Naive B cell (primary cell): ENCODE measurements at regions not wholly inside any gene's neighbourhood (a gene's known extent, or its start where the extent isn't known, plus 50 kb on each side); places are given as distances from the start of the nearest gene placed in this dataset.

Experiments used
- ATAC-seq, 2 donors: fragments of 150-1000 bp; cut with Tn5 transposase; 2 replicates each; pipeline ENCODE4 v1.10.0; 2021; ENCODE audit warnings: low read depth in 2 of 2, mild to moderate bottlenecking in 2 of 2, moderate library complexity in 2 of 2
- DNase-seq: peaks from one replicate; pipeline ENCODE4 v3.0.0; 2022
- H3K27ac Mint-ChIP-seq, 6 donors: one replicate each; pipeline ENCODE4 v1.8.0; 2020 to 2022; ENCODE audit warnings: mild to moderate bottlenecking in 6 of 6, mixed read lengths in 6 of 6, moderate library complexity in 5 of 6, inconsistent platforms in 2 of 6
- H3K27me3 Mint-ChIP-seq, 3 donors: one replicate each; pipeline ENCODE4 v1.8.0; 2021 to 2022; ENCODE audit warnings: mixed read lengths in 3 of 3, mild to moderate bottlenecking in 1 of 3
- H3K36me3 Mint-ChIP-seq, 2 donors: one replicate each; pipeline ENCODE4 v1.8.0; 2020 to 2022; ENCODE audit warnings: mixed read lengths in 2 of 2, inconsistent platforms in 1 of 2, mild to moderate bottlenecking in 1 of 2
- H3K4me1 Mint-ChIP-seq, 3 donors: one replicate each; pipeline ENCODE4 v1.8.0; 2020 to 2022; ENCODE audit warnings: mixed read lengths in 3 of 3, inconsistent platforms in 1 of 3, mild to moderate bottlenecking in 1 of 3, moderate library complexity in 1 of 3
- H3K4me3 Mint-ChIP-seq, 8 donors: one replicate each; pipeline ENCODE4 v1.8.0; 2020 to 2022; ENCODE audit warnings: mild to moderate bottlenecking in 8 of 8, mixed read lengths in 8 of 8, moderate library complexity in 8 of 8, inconsistent platforms in 2 of 8
- H3K9me3 Mint-ChIP-seq, 7 donors: one replicate each; pipeline ENCODE4 v1.8.0; 2020 to 2022; ENCODE audit warnings: mixed read lengths in 7 of 7, mild to moderate bottlenecking in 5 of 7, inconsistent platforms in 2 of 7, moderate library complexity in 1 of 7

DNA sequence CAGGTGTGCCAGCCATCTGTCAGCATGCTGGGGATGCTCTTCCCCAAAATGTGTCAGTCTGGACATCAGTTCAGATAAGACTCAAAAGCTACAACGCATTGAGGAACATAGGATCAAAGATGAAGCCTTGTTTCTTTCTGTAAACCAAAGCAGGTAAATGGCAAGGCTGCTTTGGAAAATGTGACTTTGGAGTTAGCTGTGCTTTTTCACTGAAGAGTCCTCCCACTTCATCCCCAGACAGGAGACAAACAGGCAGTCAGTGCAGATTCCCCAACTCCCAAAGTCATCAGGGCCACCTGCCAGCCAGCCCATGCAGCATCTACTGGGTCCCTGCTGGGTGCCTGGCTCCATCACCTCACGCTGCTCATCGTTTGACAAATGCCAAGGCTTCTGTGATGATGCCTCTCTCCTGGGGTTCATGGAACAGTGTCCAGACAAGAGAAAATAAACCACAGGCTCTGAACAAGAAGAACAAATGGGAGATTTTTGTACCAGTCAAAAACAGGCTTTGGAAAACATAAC is 205.0 kb upstream of the BTBD3 start:
- peaks cover 0 to 5% (median 2%) of the 10 kb centered on the region in 7 donors for H3K9me3 Mint-ChIP-seq

DNA sequence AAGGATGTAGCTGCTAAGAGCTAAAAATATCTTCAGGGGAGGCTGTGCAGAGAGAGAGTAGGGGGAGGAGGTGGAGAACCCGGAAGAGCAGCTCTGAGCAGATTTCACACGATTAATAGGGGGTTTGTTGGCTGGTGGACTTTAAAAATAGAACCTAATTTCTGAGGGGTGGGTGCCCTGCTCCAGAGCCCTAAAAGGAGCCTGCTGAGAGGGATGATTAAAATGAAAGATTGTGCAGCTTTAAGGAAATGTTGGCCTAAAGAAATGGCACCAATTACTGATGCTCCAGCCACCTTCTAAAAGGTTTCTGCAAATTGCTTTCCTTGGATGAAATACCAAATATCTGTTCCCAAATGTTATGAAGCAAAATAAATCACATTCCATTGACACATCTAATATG is 202.8 kb upstream of the BTBD3 start:
- H3K27ac Mint-ChIP-seq, result no peak overlapping the region
- H3K9me3 Mint-ChIP-seq, result peaks cover 0 to 4% (median 2%) of the 10 kb centered on the region in 7 donors
- ATAC-seq (no peak), DNase-seq (no peak)
- H3K36me3 Mint-ChIP-seq, result no peaks in the 10 kb centered on the region
- no peak overlapping the region for H3K4me3 Mint-ChIP-seq
- H3K4me1 Mint-ChIP-seq, result no peaks in the 10 kb centered on the region
- no peaks in the 10 kb centered on the region for H3K27me3 Mint-ChIP-seq

More for the DNA sequence above, 205.0 kb upstream of the BTBD3 start:
- Mint-ChIP-seq H3K27me3 (no peaks in the 10 kb centered on the region), H3K27ac (no peak overlapping the region), H3K4me1 (no peaks in the 10 kb centered on the region), H3K4me3 (no peak overlapping the region), H3K36me3 (no peaks in the 10 kb centered on the region)
- DNase-seq (no peak), ATAC-seq (no peak)

DNA sequence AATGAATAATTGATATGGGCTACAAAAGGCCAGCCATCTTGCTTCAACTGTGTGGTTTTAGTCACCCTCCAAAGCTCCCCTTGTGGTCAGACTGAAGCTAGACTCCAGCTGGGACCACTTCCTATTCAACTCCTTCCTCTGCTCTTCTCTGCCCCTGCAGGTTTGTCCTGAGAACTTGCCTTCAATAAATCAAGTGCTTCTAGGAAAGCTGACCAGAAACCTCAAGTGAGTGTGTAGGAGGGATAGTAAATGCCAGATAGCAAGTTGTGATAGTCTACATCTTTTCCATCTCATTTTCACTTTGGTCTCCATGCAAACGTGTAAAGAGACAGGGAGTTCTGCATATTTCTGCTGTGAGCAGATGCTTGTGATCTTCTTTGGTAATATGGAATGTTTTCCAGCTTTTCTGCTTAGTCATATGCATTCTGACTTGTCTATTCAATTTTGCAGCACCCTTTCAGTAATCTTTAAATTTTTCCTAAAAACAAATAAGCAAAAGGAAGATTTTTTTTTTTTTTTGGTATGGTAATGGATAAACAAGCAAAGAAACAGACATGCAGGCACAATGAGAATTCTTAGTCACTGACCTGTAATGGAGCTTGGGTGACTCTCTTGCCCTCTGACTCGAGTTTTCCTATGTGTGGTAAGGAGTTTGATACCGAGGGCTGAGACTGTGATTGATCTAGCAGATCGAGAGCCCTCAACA is 201.3 kb upstream of the BTBD3 start:
- no peaks in the 10 kb centered on the region for H3K36me3 Mint-ChIP-seq
- H3K27ac Mint-ChIP-seq, result no peak overlapping the region
- ATAC-seq (no peak), DNase-seq (no peak)
- H3K9me3 Mint-ChIP-seq, result peaks cover 0 to 4% (median 0%) of the 10 kb centered on the region in 7 donors
- H3K27me3 Mint-ChIP-seq, result no peaks in the 10 kb centered on the region
- H3K4me3 Mint-ChIP-seq, result no peak overlapping the region
- no peaks in the 10 kb centered on the region for H3K4me1 Mint-ChIP-seq

DNA sequence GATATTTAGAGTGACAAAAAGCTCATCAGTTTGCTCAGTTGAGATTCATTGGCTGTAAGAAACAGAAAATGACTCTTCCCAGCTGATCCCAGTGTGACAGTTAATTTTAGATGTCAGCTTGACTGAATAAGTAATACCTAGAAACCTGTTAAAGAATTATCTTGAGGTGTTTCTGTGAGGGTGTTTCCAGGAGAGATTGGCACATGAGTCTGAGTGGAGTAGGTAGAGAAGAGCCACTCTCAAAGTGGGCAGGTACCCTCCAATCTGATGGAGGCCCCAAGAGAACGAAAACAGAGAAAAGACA is 200.8 kb upstream of the BTBD3 start:
- DNase-seq (no peak), ATAC-seq (no peak)
- Mint-ChIP-seq H3K4me1 (no peaks in the 10 kb centered on the region), H3K36me3 (no peaks in the 10 kb centered on the region), H3K4me3 (no peak overlapping the region), H3K27me3 (no peaks in the 10 kb centered on the region), H3K9me3 (peaks cover 0 to 4% (median 0%) of the 10 kb centered on the region in 7 donors), H3K27ac (no peak overlapping the region)

DNA sequence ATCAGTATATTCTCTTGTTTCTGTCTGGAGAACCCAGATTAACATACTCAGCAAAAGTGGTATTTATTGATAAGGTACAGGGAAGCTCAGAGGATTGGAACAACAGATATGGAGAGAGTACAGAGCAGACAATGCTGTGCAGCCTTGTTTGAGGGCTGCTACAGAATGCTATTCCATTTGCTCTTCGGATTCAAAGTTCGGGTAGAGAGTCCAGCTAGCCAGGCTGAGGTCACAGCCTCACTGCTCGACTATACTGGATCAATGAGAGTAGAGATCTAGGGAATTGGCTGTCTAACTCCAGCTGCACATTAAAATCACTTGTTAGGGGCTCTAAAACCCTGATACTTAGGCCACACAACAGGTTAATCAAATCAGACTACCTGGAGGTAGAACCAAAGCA is 200.1 kb upstream of the BTBD3 start:
- peaks cover 0 to 4% (median 0%) of the 10 kb centered on the region in 7 donors for H3K9me3 Mint-ChIP-seq
- ATAC-seq, result no peak
- H3K4me1 Mint-ChIP-seq, result no peaks in the 10 kb centered on the region

DNA sequence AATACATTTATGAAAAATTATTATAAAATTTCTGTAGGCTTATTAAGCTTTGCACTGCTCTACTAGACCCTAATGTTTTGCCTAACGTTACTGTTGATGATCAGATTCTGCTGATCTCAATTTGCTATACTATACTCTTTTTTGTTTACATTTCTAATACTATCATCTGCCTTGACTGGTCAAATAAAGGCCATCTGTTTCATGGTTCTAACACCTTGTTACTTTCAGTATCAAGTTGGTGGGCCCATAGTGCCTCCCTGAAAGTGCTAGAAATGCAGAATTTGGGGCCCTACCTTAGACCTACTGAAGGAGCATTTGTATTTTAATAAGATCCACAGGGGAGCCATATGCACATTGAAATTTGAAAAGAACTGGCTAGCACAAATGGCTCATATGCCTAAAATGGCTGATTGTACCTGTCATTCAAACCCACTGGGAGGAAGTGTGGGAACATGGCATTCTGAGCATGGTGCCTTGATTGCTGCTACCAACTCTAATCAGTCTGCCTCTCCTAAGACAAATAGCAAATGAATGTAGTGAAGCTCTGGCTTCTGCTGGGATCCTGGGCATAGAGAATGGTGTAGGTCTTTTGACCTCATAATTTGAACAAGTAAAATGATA is 199.1 kb upstream of the BTBD3 start:
- no peak overlapping the region for H3K4me3 Mint-ChIP-seq
- no peak for DNase-seq
- no peaks in the 10 kb centered on the region for H3K36me3 Mint-ChIP-seq
- no peaks in the 10 kb centered on the region for H3K4me1 Mint-ChIP-seq
- no peaks in the 10 kb centered on the region for H3K27me3 Mint-ChIP-seq
- H3K27ac Mint-ChIP-seq, result no peak overlapping the region
- H3K9me3 Mint-ChIP-seq, result peaks cover 0 to 4% (median 0%) of the 10 kb centered on the region in 7 donors
- no peak for ATAC-seq

More for the DNA sequence above, 200.1 kb upstream of the BTBD3 start:
- no peak overlapping the region for H3K27ac Mint-ChIP-seq
- DNase-seq, result no peak
- H3K27me3 Mint-ChIP-seq, result no peaks in the 10 kb centered on the region
- no peaks in the 10 kb centered on the region for H3K36me3 Mint-ChIP-seq
- no peak overlapping the region for H3K4me3 Mint-ChIP-seq

DNA sequence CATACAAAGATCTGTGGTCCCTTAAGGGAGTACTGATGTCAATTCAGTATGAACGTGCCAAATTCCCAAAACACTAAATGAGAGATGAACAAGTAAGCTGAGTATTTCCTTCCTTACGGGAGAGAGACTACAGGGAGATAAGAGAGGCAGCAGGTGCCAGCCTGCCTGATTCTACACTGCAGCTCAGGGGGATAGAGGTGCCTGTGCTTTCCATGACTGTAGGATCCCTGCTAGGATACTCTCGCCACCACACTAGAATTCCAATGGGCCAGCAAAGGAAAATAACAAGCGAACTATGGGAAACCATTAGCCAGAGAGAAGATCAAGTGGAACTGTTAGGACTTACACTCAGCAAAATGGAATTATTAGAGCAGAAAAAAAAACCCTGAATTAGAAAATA is 198.5 kb upstream of the BTBD3 start:
- Mint-ChIP-seq H3K27ac (no peak overlapping the region), H3K9me3 (peaks cover 0 to 4% (median 0%) of the 10 kb centered on the region in 7 donors), H3K36me3 (no peaks in the 10 kb centered on the region), H3K4me3 (no peak overlapping the region), H3K27me3 (no peaks in the 10 kb centered on the region), H3K4me1 (no peaks in the 10 kb centered on the region)
- DNase-seq (no peak), ATAC-seq (no peak)

DNA sequence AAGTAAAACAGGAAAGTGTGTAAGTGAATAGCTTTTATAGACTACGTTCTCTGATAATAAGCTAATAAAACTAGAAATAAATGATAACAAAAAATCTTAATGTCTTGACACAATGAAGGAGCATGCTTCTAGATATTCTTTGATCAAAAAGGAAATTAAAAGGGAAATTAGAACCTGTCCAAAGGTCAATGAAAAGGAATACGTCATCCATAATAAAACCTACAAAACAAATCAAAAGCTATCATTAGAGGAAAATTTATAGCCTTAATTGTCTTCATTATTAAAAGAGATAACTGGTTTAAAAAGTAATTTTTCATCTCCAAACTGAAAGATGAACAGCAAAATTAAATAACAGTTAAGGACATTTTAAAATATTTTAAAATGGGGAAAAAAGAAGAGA is 196.3 kb upstream of the BTBD3 start:
- Mint-ChIP-seq H3K4me1 (no peaks in the 10 kb centered on the region), H3K4me3 (no peak overlapping the region), H3K27ac (no peak overlapping the region), H3K9me3 (peaks cover 0 to under 1% (median 0%) of the 10 kb centered on the region in 7 donors), H3K36me3 (no peaks in the 10 kb centered on the region), H3K27me3 (no peaks in the 10 kb centered on the region)
- DNase-seq (no peak), ATAC-seq (no peak)

DNA sequence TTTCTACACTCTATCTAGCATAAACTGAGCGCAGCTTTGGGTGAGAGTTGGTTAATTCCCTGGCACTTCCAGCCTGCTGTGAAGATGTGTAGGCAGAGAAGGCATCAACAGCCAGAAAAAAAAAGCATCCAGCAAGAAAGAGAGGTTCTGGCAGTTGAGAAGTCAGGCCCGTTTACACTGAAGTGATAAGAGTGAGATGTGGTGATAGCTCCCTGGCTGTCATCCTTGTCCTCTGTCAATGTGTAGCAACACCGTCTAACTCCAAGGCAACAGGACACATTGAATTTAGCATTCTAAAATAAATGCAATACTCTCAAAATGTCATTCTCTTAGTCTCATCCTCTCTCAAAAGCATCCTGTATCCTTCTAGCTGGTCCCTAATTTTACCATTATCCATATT is 193.6 kb upstream of the BTBD3 start:
- H3K4me1 Mint-ChIP-seq, result no peaks in the 10 kb centered on the region
- no peak overlapping the region for H3K4me3 Mint-ChIP-seq
- no peak for ATAC-seq
- H3K27ac Mint-ChIP-seq, result no peak overlapping the region
- no peak for DNase-seq
- H3K9me3 Mint-ChIP-seq, result peaks cover 0 to 2% (median 0%) of the 10 kb centered on the region in 7 donors
- no peaks in the 10 kb centered on the region for H3K27me3 Mint-ChIP-seq
- H3K36me3 Mint-ChIP-seq, result no peaks in the 10 kb centered on the region

DNA sequence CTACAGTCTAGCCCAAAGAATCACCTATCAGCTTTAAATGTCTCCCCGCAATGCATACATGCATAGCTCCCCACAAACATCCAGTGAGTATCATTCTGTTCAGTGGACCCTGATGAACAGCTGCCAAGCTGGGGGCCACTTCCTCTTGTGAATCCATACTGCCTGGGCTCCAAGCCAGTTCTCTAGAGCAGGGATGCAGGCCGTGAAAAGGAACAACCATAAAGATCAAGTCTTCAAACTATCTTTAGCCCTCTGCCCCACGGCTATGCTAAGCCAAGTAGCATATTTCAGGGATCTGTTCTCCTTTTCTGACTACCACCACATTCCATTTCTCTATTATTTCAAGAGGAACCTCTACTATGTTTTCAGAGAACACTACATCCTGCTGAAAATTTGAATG is 191.7 kb upstream of the BTBD3 start:
- Mint-ChIP-seq H3K27ac (no peak overlapping the region), H3K9me3 (peaks cover 0 to 11% (median 4%) of the 10 kb centered on the region in 7 donors), H3K4me3 (no peak overlapping the region), H3K27me3 (no peaks in the 10 kb centered on the region), H3K36me3 (no peaks in the 10 kb centered on the region), H3K4me1 (no peaks in the 10 kb centered on the region)
- DNase-seq (no peak), ATAC-seq (no peak)

DNA sequence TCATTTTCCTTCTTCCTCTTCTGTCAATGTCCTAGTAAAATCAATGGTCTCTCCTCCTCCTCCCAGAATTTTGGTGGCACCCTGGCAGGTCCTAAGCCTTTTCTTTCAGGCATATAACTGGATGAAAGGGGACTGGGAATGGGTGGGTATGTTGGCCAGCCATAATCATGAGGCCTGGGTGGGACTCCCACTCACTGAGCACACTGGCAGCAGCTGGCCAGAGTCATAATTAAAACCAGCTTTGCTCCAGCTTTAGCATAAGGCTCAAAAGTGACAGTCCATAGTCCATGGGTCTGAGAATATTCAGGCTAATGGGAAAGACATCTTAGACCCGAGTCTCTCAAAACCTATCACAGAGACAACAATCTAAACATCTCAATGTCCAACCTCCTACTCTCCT is 190.0 kb upstream of the BTBD3 start:
- Mint-ChIP-seq H3K27me3 (no peaks in the 10 kb centered on the region), H3K27ac (no peak overlapping the region), H3K36me3 (no peaks in the 10 kb centered on the region), H3K4me1 (no peaks in the 10 kb centered on the region), H3K4me3 (no peak overlapping the region), H3K9me3 (peaks cover 0 to 19% (median 4%) of the 10 kb centered on the region in 7 donors)
- no peak for ATAC-seq
- no peak for DNase-seq

DNA sequence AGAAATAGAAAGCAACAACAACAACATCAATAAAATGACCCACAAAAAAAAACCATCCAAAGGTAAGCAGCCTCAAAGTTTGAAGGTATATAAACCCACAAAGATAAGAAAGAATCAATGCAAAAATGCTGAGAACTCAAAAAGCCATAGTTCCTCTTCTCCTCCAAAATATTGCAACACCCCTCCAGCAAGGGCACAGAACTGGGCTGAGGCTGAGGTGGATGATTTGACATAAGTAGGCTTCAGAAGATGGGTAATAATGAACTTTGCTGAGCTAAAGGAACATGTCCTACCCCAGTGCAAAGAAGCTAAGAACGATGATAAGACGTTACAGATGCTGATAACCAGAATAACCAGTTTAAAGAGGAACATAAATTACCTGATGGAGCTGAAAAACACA is 188.8 kb upstream of the BTBD3 start:
- Mint-ChIP-seq H3K36me3 (no peaks in the 10 kb centered on the region), H3K9me3 (peaks cover 0 to 20% (median 8%) of the 10 kb centered on the region in 7 donors), H3K4me1 (no peaks in the 10 kb centered on the region), H3K27me3 (no peaks in the 10 kb centered on the region), H3K27ac (no peak overlapping the region), H3K4me3 (no peak overlapping the region)
- DNase-seq, result no peak
- ATAC-seq, result no peak

DNA sequence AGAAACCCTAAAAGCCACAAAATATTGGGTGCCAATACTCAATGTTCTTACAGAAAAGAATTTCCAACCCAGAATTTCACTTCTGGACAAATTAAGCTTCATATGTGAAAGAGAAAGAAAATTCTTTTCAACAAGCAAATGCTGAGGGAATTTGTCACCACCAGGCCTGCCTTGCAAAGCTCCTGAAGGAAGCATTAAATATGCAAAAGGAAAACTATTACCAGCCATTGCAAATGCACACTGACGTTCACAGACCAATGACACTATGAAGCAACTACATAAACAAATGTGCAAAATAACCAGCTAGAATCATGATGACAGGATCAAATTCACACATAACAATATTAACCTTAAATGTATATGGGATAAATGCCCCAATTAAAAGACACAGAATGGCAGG is 187.9 kb upstream of the BTBD3 start:
- Mint-ChIP-seq H3K36me3 (no peaks in the 10 kb centered on the region), H3K9me3 (peaks cover 0 to 20% (median 8%) of the 10 kb centered on the region in 7 donors), H3K4me3 (no peak overlapping the region), H3K27me3 (no peaks in the 10 kb centered on the region), H3K4me1 (no peaks in the 10 kb centered on the region), H3K27ac (no peak overlapping the region)
- DNase-seq (no peak), ATAC-seq (no peak)

DNA sequence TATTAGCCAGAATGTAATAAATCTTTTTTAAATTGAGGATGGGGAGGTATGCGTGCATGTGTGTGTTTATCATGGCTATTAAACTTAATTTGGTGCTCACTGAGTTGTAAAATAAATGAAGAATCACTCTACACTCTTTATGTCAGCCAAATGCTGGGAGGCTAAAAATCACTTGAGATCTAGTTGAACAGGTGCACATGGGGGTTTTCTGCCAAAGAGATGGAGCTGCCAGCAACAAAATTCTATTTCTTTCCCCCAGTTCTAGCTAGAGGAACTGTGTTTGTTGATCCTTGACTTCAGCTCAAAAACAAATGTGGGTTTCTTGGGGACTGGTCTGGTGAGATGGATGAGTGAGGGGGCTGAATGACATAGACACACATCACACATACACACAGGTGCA is 183.3 kb upstream of the BTBD3 start:
- no peak overlapping the region for H3K4me3 Mint-ChIP-seq
- H3K36me3 Mint-ChIP-seq, result no peaks in the 10 kb centered on the region
- H3K9me3 Mint-ChIP-seq, result peaks cover 0 to 16% (median 8%) of the 10 kb centered on the region in 7 donors
- H3K27ac Mint-ChIP-seq, result no peak overlapping the region
- DNase-seq (no peak), ATAC-seq (no peak)
- H3K27me3 Mint-ChIP-seq, result no peaks in the 10 kb centered on the region
- H3K4me1 Mint-ChIP-seq, result no peaks in the 10 kb centered on the region
